ENCODE measurements at regions not wholly inside any gene's neighbourhood (a gene's known extent, or its start where the extent isn't known, plus 50 kb on each side); places are given as distances from the start of the nearest gene placed in this dataset.

GRCh38 chr3:115512565-115513415 lies 110.5 kb upstream of the GAP43 start:
- POLR2A ChIA-PET: no interaction called here
- CTCF ChIA-PET: no interaction called here

- ChIA-PET CTCF (no interaction called here), POLR2A (no interaction called here)
These were observed 109.9 kb upstream of the GAP43 start for GRCh38 chr3:115513416-115513800.

- ChIA-PET CTCF (no interaction called here), POLR2A (no interaction called here)
These were observed 105.8 kb upstream of the GAP43 start for GRCh38 chr3:115517457-115518050.

- ChIA-PET CTCF (no interaction called here), POLR2A (no interaction called here)
These were observed 105.0 kb upstream of the GAP43 start for GRCh38 chr3:115518100-115518852.

GRCh38 chr3:115520241-115520640 lies 103.1 kb upstream of the GAP43 start:
- ChIA-PET CTCF (no interaction called here), POLR2A (no interaction called here)

- ChIA-PET CTCF (no interaction called here), POLR2A (no interaction called here)
These were observed 102.6 kb upstream of the GAP43 start for GRCh38 chr3:115520651-115521245.

- ChIA-PET POLR2A (no interaction called here), CTCF (no interaction called here)
These were observed 99.9 kb upstream of the GAP43 start for GRCh38 chr3:115523458-115523857.

GRCh38 chr3:115524549-115524948 lies 98.8 kb upstream of the GAP43 start:
- ChIA-PET CTCF (no interaction called here), POLR2A (no interaction called here)

GRCh38 chr3:115525731-115526130 lies 97.6 kb upstream of the GAP43 start:
- POLR2A ChIA-PET: no interaction called here
- CTCF ChIA-PET: no interaction called here

GRCh38 chr3:115533218-115533617 lies 90.1 kb upstream of the GAP43 start:
- ChIA-PET POLR2A (no interaction called here), CTCF (no interaction called here)

GRCh38 chr3:115536171-115536570 lies 87.1 kb upstream of the GAP43 start:
- CTCF ChIA-PET: no interaction called here

GRCh38 chr3:115537669-115538068 lies 85.6 kb upstream of the GAP43 start:
- ChIA-PET POLR2A (no interaction called here), CTCF (no interaction called here)

More at GRCh38 chr3:115536171-115536570, 87.1 kb upstream of the GAP43 start:
- POLR2A ChIA-PET: no interaction called here

GRCh38 chr3:115547207-115547606 lies 76.1 kb upstream of the GAP43 start:
- CTCF ChIA-PET: no interaction called here
- POLR2A ChIA-PET: no interaction called here

- ChIA-PET POLR2A (no interaction called here), CTCF (no interaction called here)
These were observed 74.7 kb upstream of the GAP43 start for GRCh38 chr3:115548611-115549010.

- POLR2A ChIA-PET: no interaction called here
- CTCF ChIA-PET: interaction anchor here (0.5 kb wide), 1 partner anchor 176 kb away, joined by 3 read pairs; no protein-coding TSS in a partner anchor
These were observed 74.2 kb upstream of the GAP43 start for GRCh38 chr3:115549071-115549470.

- POLR2A ChIA-PET: no interaction called here
- CTCF ChIA-PET: no interaction called here
These were observed 73.0 kb upstream of the GAP43 start for GRCh38 chr3:115550285-115550761.

GRCh38 chr3:115551016-115551415 lies 72.3 kb upstream of the GAP43 start:
- CTCF ChIA-PET: no interaction called here
- POLR2A ChIA-PET: no interaction called here

GRCh38 chr3:115552007-115552406 lies 71.3 kb upstream of the GAP43 start:
- ChIA-PET CTCF (no interaction called here), POLR2A (no interaction called here)

- CTCF ChIA-PET: no interaction called here
- POLR2A ChIA-PET: no interaction called here
These were observed 69.4 kb upstream of the GAP43 start for GRCh38 chr3:115553796-115554486.

GRCh38 chr3:115554487-115554807 lies 68.9 kb upstream of the GAP43 start:
- ChIA-PET POLR2A (no interaction called here), CTCF (no interaction called here)

All from activated CD8-positive, alpha-beta memory T cell treated with anti-CD3 and anti-CD28 coated beads for 36 hours (primary cell).